Gastroesophageal sphincter (tissue), 3 donors: ENCODE measurements at regions not wholly inside any gene's neighbourhood (a gene's known extent, or its start where the extent isn't known, plus 50 kb on each side); places are given as distances from the start of the nearest gene placed in this dataset.

ENCODE experiments used
- CTCF ChIP-seq, 4 experiments: fragments of 200-600 bp in 2 of 4; fragments of 450-650 bp in 2 of 4; sonication (generic) in 1 of 4; IDR thresholded peaks; one replicate each; pipeline ENCODE4 v1.5.1; 2017 to 2019; ENCODE audit warnings: antibody characterized with exemption in 4 of 4, mild to moderate bottlenecking in 2 of 4, moderate library complexity in 2 of 4
- POLR2A ChIP-seq, 2 donors: fragments of 450-650 bp; IDR thresholded peaks; one replicate each; pipeline ENCODE4 v1.6.1; 2017; ENCODE audit warnings: antibody characterized with exemption in 2 of 2, mild to moderate bottlenecking in 2 of 2, moderate library complexity in 1 of 2

GRCh38 chr6:166085500-166085899, 82.2 kb downstream of the TBXT start:
- TF ChIP-seq CTCF (IDR thresholded peaks at IDR 0.05) (no peak), POLR2A (IDR thresholded peaks at IDR 0.05) (no peak)
